ENCODE measurements at regions not wholly inside any gene's neighbourhood (a gene's known extent, or its start where the extent isn't known, plus 50 kb on each side); places are given as distances from the start of the nearest gene placed in this dataset.
"Not testable (repeated sequence)": the region's sequence is repeated elsewhere in the genome, so short reads cannot be mapped to it uniquely, and the experiment has no call there.

DNA sequence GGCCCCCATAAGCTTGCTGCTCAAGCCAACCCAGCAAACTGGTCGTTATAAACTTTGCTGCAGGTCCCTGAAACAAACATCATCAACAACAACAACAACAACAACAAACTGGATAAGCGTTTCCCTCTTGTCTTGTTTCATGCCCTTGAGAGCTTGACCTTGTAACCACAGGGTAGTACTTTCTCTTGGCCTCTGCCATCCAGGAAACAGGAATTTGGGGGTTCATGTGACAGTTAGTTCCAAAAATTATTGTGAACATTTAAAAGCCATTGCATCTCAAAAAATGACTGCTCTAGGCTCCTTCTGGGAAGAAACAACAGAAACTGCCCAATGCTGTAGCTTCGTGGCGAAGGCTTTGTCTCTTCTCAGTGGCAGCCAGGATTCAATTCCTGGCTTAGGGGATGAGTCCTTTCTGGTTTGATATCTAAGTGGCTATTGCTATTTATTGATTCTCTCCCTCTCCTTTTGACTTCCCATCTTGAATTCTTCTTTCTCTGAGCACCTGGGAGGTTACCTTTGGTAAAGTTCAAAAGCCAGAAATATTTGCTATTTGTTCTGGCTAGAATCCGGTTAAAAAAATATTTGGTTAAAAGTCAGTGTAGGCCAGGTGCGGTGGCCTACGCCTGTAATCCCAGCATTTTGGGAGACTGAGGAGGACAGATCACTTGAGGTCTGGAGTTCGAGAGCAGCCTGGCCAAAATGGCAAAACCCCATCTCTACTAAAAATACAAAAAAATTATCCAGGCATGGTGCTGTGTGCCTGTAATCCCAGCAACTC, 52.0 kb upstream of the CPM start (continued):
- TF ChIP-seq, protein P1, sequence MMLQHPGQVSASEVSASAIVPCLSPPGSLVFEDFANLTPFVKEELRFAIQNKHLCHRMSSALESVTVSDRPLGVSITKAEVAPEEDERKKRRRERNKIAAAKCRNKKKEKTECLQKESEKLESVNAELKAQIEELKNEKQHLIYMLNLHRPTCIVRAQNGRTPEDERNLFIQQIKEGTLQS (IDR thresholded peaks at IDR 0.05; ENCODE audit: insufficient read depth, low read depth, low read length) = no peak
- TF ChIP-seq SIRT6 (IDR thresholded peaks at IDR 0.05; ENCODE audit: low read length) (no peak), GTF2F1 (IDR thresholded peaks at IDR 0.05; ENCODE audit: borderline replicate concordance, low read depth, low read length) (no peak), JUN (IDR thresholded peaks at IDR 0.05; ENCODE audit: low read depth, low read length) (no peak)

DNA sequence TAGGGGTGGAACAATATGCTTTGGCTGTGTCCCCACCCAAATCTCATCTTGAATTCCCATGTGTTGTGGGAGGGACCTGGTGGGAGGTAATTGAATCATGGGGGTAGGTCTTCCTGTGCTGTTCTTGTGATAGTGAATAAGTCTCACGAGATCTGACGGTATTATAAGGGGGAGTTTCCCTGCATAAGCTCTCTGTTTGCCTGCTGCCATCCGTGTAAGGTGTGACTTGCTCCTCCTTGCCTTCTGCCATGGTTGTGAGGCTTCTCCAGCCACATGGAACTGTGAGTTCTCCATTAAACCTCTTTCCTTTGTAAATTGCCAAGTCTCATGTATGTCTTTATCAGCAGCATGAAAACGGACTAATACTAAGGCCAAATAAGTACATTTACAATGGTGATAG, 64.6 kb upstream of the CPM start:
- H3K4me3 ChIP-seq (ENCODE audit: extremely low read depth in 1 of 4, insufficient read depth in 2 of 4, low read depth in 3 of 4, low read length in 4 of 4); H2BK120ac ChIP-seq (replicated peaks; ENCODE audit: low read depth, low read length); H3K9ac ChIP-seq (replicated peaks in 1 of 4; ENCODE audit: extremely low read depth in 1 of 4, low read depth in 3 of 4, low read length in 3 of 4); H4K8ac ChIP-seq (ENCODE audit: extremely low read depth, insufficient read depth, low read length); H3K36me3 ChIP-seq (ENCODE audit: control insufficient read depth in 2 of 4, insufficient read depth in 4 of 4, low read length in 3 of 4); DNase-seq (ENCODE audit: low read depth in 1 of 2, low spot score in 2 of 2); H3K14ac ChIP-seq (ENCODE audit: insufficient read length); H3K4ac ChIP-seq (replicated peaks; ENCODE audit: insufficient read length, low read depth, low read length); H3K23ac ChIP-seq (ENCODE audit: insufficient read length); H3K27ac ChIP-seq (ENCODE audit: low read depth, low read length); H4K20me1 ChIP-seq (replicated peaks in 1 of 2; ENCODE audit: control insufficient read depth in 1 of 2, insufficient read depth in 2 of 2, low read length in 2 of 2); H4K91ac ChIP-seq (replicated peaks; ENCODE audit: insufficient read length, low read length); H3K79me2 ChIP-seq (ENCODE audit: control insufficient read depth in 1 of 2, insufficient read depth in 2 of 2, low read length in 2 of 2); H3K4me2 ChIP-seq (ENCODE audit: insufficient read depth in 1 of 2, low read depth in 2 of 2, low read length in 2 of 2); H3K9me3 ChIP-seq (ENCODE audit: insufficient read depth in 2 of 2, low read depth in 1 of 2, low read length in 1 of 2); H3K79me1 ChIP-seq (ENCODE audit: low read depth, low read length); POLR2A ChIA-PET (ENCODE audit: partially characterized antibody); H2BK15ac ChIP-seq (ENCODE audit: low read length); H3K18ac ChIP-seq (ENCODE audit: extremely low read depth, low read length); H3K4me1 ChIP-seq (replicated peaks in 1 of 4; ENCODE audit: control insufficient read depth in 3 of 4, insufficient read depth in 4 of 4, low read length in 3 of 4); H3K23me2 ChIP-seq (ENCODE audit: low read depth, low read length); H2AK5ac ChIP-seq (ENCODE audit: low read depth, low read length); FAIRE-seq; H2BK5ac ChIP-seq (ENCODE audit: low read depth, low read length); H2BK20ac ChIP-seq (ENCODE audit: low read length); H3K27me3 ChIP-seq (replicated peaks in 1 of 4; ENCODE audit: control insufficient read depth in 3 of 4, extremely low read depth in 1 of 4, insufficient read depth in 3 of 4, low read length in 3 of 4); H2BK12ac ChIP-seq (ENCODE audit: low read depth, low read length); H3K56ac ChIP-seq (replicated peaks; ENCODE audit: insufficient read length, low read depth, low read length); H2AFZ ChIP-seq (ENCODE audit: low read length); H4K5ac ChIP-seq (ENCODE audit: insufficient read length, low read depth, low read length): not testable (repeated sequence)
- CTCF ChIA-PET (ENCODE audit: partially characterized antibody) = interaction anchor here (0.6 kb wide), 1 partner anchor 45 kb away, joined by 3 read pairs; no protein-coding TSS in a partner anchor
- WGBS, 2 experiments (ENCODE audit: extremely low coverage in 1 of 2, insufficient coverage in 1 of 2, insufficient read length in 1 of 2, insufficient replicate concordance in 2 of 2, low coverage in 1 of 2, low lambda C conversion rate in 2 of 2, missing lambda C conversion rate in 1 of 2) = 91% methylated on average over 4 of the region's 4 CpGs; no CpG with 5 or more reads in 1 of the 2 experiments
